ENCODE measurements at regions not wholly inside any gene's neighbourhood (a gene's known extent, or its start where the extent isn't known, plus 50 kb on each side); places are given as distances from the start of the nearest gene placed in this dataset.

DNA sequence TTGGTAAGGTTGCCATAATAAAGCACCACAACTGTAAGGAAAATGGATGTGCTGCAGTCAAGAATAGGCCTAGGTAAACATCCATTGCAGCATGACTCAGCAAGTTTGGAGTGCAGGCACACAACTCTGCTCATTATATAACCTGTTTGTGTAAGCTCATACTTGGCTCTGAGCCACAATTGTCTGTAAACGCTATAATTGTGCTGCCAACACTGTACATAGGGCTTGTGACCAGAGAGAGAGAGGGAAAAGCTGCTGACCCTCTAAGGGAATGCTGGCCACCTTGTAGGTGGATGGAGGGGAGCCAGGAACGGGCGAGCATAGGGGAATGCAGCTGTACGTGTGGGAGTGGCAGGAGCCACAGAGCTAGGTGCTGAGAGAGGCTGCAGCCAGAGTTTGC is 2186.5 kb upstream of the ACO1 start:
- TF ChIP-seq, protein P1, sequence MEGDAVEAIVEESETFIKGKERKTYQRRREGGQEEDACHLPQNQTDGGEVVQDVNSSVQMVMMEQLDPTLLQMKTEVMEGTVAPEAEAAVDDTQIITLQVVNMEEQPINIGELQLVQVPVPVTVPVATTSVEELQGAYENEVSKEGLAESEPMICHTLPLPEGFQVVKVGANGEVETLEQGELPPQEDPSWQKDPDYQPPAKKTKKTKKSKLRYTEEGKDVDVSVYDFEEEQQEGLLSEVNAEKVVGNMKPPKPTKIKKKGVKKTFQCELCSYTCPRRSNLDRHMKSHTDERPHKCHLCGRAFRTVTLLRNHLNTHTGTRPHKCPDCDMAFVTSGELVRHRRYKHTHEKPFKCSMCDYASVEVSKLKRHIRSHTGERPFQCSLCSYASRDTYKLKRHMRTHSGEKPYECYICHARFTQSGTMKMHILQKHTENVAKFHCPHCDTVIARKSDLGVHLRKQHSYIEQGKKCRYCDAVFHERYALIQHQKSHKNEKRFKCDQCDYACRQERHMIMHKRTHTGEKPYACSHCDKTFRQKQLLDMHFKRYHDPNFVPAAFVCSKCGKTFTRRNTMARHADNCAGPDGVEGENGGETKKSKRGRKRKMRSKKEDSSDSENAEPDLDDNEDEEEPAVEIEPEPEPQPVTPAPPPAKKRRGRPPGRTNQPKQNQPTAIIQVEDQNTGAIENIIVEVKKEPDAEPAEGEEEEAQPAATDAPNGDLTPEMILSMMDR (IDR thresholded peaks at IDR 0.05) = no peak

- TF ChIP-seq, protein P1 (IDR thresholded peaks at IDR 0.05) = 0 out of 2 replicates have a peak, but pooled peaks have one; percentile 15
These were observed 2185.8 kb upstream of the ACO1 start for GRCh38 chr9:30198463-30199309.

GRCh38 chr9:30201024-30201423 is 2183.4 kb upstream of the ACO1 start:
- TF ChIP-seq, protein P1 (IDR thresholded peaks at IDR 0.05) = no peak

GRCh38 chr9:30235068-30235467 is 2149.4 kb upstream of the ACO1 start:
- TF ChIP-seq, protein P1 (IDR thresholded peaks at IDR 0.05) = no peak

- TF ChIP-seq, protein P1 (IDR thresholded peaks at IDR 0.05) = no peak
These were observed 2148.9 kb upstream of the ACO1 start for GRCh38 chr9:30235564-30235963.

GRCh38 chr9:30239878-30240277 is 2144.6 kb upstream of the ACO1 start:
- TF ChIP-seq, protein P1 (IDR thresholded peaks at IDR 0.05) = no peak

GRCh38 chr9:30243467-30243866 is 2141.0 kb upstream of the ACO1 start:
- TF ChIP-seq, protein P1 (IDR thresholded peaks at IDR 0.05) = no peak
